IMR-90 (cell line): ENCODE measurements at regions not wholly inside any gene's neighbourhood (a gene's known extent, or its start where the extent isn't known, plus 50 kb on each side); places are given as distances from the start of the nearest gene placed in this dataset.

Experiments used
- ATAC-seq: fragments of 200-7000 bp; cut with Tn5 transposase; 2 replicates; pipeline ENCODE4 v1.9.1; 2020; ENCODE audit warnings: low read depth, mild to moderate bottlenecking, moderate library complexity
- BruUV-seq: library from RNA; stranded (reverse); fragments of 400-500 nt; replicated peaks from 2 replicates; lab custom pipeline; 2021; lab: Mats Ljungman, UMichigan
- CTCF ChIA-PET: fragments of 300-600 bp; formaldehyde crosslinking; extraction: SDS; loops from one replicate; lab custom pipeline; 2021; ENCODE audit warnings: antibody characterized with exemption; lab: Yijun Ruan, JAX
- POLR2A ChIA-PET: fragments of 300-600 bp; sonication (Branson Sonifier 250); formaldehyde crosslinking; loops from one replicate; lab custom pipeline; 2022; ENCODE audit warnings: antibody characterized with exemption; ENCODE audit not compliant: unreplicated experiment; lab: Charles Lee
- DNase-seq: peaks from one replicate; pipeline ENCODE4 v3.0.0; 2013
- H2AFZ ChIP-seq: replicated peaks from 2 replicates; pipeline ENCODE3; 2013; ENCODE audit warnings: low read length, mild to moderate bottlenecking; ENCODE audit not compliant: poor library complexity
- H2AK5ac ChIP-seq: 2 replicates; pipeline ENCODE4 v1.6.1; 2013; ENCODE audit warnings: low read depth, low read length, inconsistent platforms
- H2AK9ac ChIP-seq: replicated peaks from 2 replicates; pipeline ENCODE3; 2013; ENCODE audit warnings: mild to moderate bottlenecking, low read depth, low read length, moderate library complexity; ENCODE audit not compliant: poor library complexity
- H2BK120ac ChIP-seq: 2 replicates; pipeline ENCODE4 v1.6.1; 2013; ENCODE audit warnings: low read depth, low read length, inconsistent platforms
- H2BK15ac ChIP-seq: 3 replicates; pipeline ENCODE4 v1.6.1; 2013; ENCODE audit warnings: low read depth, low read length, inconsistent platforms
- H2BK20ac ChIP-seq: 2 replicates; pipeline ENCODE4 v1.6.1; 2013; ENCODE audit warnings: low read depth, mild to moderate bottlenecking, inconsistent platforms, low read length, moderate library complexity
- H2BK5ac ChIP-seq: 2 replicates; pipeline ENCODE4 v1.6.1; 2013; ENCODE audit warnings: mild to moderate bottlenecking, low read depth, low read length, inconsistent platforms; ENCODE audit not compliant: poor library complexity, severe bottlenecking
- H3K14ac ChIP-seq: replicated peaks from 2 replicates; pipeline ENCODE4 v1.6.1; 2013; ENCODE audit warnings: low read depth, low read length, inconsistent platforms
- H3K18ac ChIP-seq: 2 replicates; pipeline ENCODE4 v1.6.1; 2013; ENCODE audit warnings: low read depth, low read length, control low read depth
- H3K23ac ChIP-seq: 2 replicates; pipeline ENCODE4 v1.6.1; 2013; ENCODE audit warnings: low read depth, low read length, inconsistent platforms
- H3K27ac ChIP-seq: 2 replicates; pipeline ENCODE4 v1.5.1; 2013; ENCODE audit warnings: mild to moderate bottlenecking, control low read depth, low read length; ENCODE audit not compliant: insufficient read depth
- H3K27me3 ChIP-seq: 2 replicates; pipeline ENCODE4 v1.6.1; 2013; ENCODE audit warnings: low read length; ENCODE audit not compliant: control insufficient read depth, insufficient read depth
- H3K36me3 ChIP-seq: 2 replicates; pipeline ENCODE4 v1.6.1; 2013; ENCODE audit warnings: low read length, mixed read lengths; ENCODE audit not compliant: control insufficient read depth, insufficient read depth
- H3K4ac ChIP-seq: 2 replicates; pipeline ENCODE4 v1.6.1; 2013; ENCODE audit warnings: low read depth, low read length, inconsistent platforms
- H3K4me1 ChIP-seq: 2 replicates; pipeline ENCODE4 v1.6.1; 2013; ENCODE audit warnings: low read length, mixed read lengths; ENCODE audit not compliant: control insufficient read depth, insufficient read depth
- H3K4me2 ChIP-seq: 2 replicates; pipeline ENCODE4 v1.6.1; 2013; ENCODE audit warnings: low read depth, mild to moderate bottlenecking, control low read depth, low read length, moderate library complexity
- H3K4me3 ChIP-seq: 2 replicates; pipeline ENCODE4 v1.5.1; 2013; ENCODE audit warnings: low read depth, mild to moderate bottlenecking, control low read depth, low read length, moderate library complexity; ENCODE audit not compliant: insufficient read depth
- H3K56ac ChIP-seq: 2 replicates; pipeline ENCODE4 v1.6.1; 2013; ENCODE audit warnings: low read length, inconsistent platforms; ENCODE audit not compliant: insufficient read depth; ENCODE audit errors: extremely low read depth
- H3K79me1 ChIP-seq, 2 experiments: 2 replicates each; pipeline ENCODE4 v1.6.1; 2013; ENCODE audit warnings: low read length in 2 of 2, inconsistent platforms in 1 of 2, low read depth in 1 of 2
- H3K9ac ChIP-seq: 2 replicates; pipeline ENCODE4 v1.6.1; 2013; ENCODE audit warnings: low read depth, low read length, control low read depth
- H3K9me1 ChIP-seq: 2 replicates; pipeline ENCODE4 v1.6.1; 2013; ENCODE audit warnings: low read length, inconsistent platforms; ENCODE audit not compliant: insufficient read depth
- H3K9me3 ChIP-seq: 2 replicates; pipeline ENCODE4 v1.6.1; 2013; ENCODE audit warnings: low read length; ENCODE audit not compliant: control insufficient read depth, insufficient read depth
- H4K20me1 ChIP-seq: 2 replicates; pipeline ENCODE4 v1.6.1; 2013; ENCODE audit warnings: low read length, inconsistent platforms; ENCODE audit not compliant: insufficient read depth
- H4K5ac ChIP-seq: 2 replicates; pipeline ENCODE4 v1.6.1; 2013; ENCODE audit warnings: mild to moderate bottlenecking, low read depth, low read length, control low read depth
- H4K8ac ChIP-seq, 2 experiments: 2 replicates each; pipeline ENCODE4 v1.6.1; 2013; ENCODE audit warnings: low read depth in 2 of 2, low read length in 2 of 2, control low read depth in 1 of 2, inconsistent platforms in 1 of 2
- H4K91ac ChIP-seq: 2 replicates; pipeline ENCODE4 v1.6.1; 2013; ENCODE audit warnings: low read depth, low read length, inconsistent platforms; ENCODE audit not compliant: insufficient read depth
- BHLHE40 ChIP-seq: fragments of 150-350 bp; IDR thresholded peaks from 2 replicates; pipeline ENCODE4 v1.6.1; 2016; ENCODE audit warnings: mild to moderate bottlenecking, low read depth, low read length
- CEBPB ChIP-seq: IDR thresholded peaks from 2 replicates; pipeline ENCODE4 v1.6.1; 2012; ENCODE audit warnings: low read depth, low read length, improper control_type of control experiment
- CHD1 ChIP-seq: IDR thresholded peaks from 2 replicates; pipeline ENCODE4 v1.6.1; 2012; ENCODE audit warnings: low read depth, low read length, improper control_type of control experiment
- FOS ChIP-seq: fragments of 150-350 bp; IDR thresholded peaks from 2 replicates; pipeline ENCODE4 v1.6.1; 2016; ENCODE audit warnings: low read depth, low read length
- MAFK ChIP-seq: IDR thresholded peaks from 2 replicates; pipeline ENCODE4 v1.6.1; 2012; ENCODE audit warnings: low read depth, low read length, improper control_type of control experiment
- MXI1 ChIP-seq: IDR thresholded peaks from 2 replicates; pipeline ENCODE4 v1.6.1; 2012; ENCODE audit warnings: low read depth, mild to moderate bottlenecking, low read length, moderate library complexity, borderline replicate concordance
- NFE2L2 ChIP-seq: fragments of 150-350 bp; IDR thresholded peaks from 2 replicates; pipeline ENCODE4 v1.6.1; 2016; ENCODE audit warnings: low read depth, mild to moderate bottlenecking, low read length
- POLR2A ChIP-seq: IDR thresholded peaks from 2 replicates; pipeline ENCODE4 v1.6.1; 2012; ENCODE audit warnings: mild to moderate bottlenecking, low read depth, low read length
- RAD21 ChIP-seq: IDR thresholded peaks from 2 replicates; pipeline ENCODE4 v1.6.1; 2012; ENCODE audit warnings: low read length, improper control_type of control experiment
- RCOR1 ChIP-seq: IDR thresholded peaks from 2 replicates; pipeline ENCODE4 v1.6.1; 2012; ENCODE audit warnings: mild to moderate bottlenecking, low read length, improper control_type of control experiment; ENCODE audit not compliant: insufficient replicate concordance
- RFX5 ChIP-seq: IDR thresholded peaks from 2 replicates; pipeline ENCODE4 v1.8.0; 2012; ENCODE audit warnings: low read depth, mild to moderate bottlenecking, low read length, moderate library complexity
- SMC3 ChIP-seq: fragments of 150-350 bp; IDR thresholded peaks from 2 replicates; pipeline ENCODE4 v1.6.1; 2016; ENCODE audit warnings: low read depth, mild to moderate bottlenecking, antibody characterized with exemption, low read length, moderate library complexity
- dilution Hi-C: fragments of 300-500 bp; cut with HindIII; formaldehyde crosslinking; loops from one replicate; pipeline ENCODE4 v1.14.3; 2018; ENCODE audit warnings: low sequenced_read_pairs; ENCODE audit not compliant: unreplicated experiment
- in situ Hi-C: fragments of 300-500 bp; cut with MboI; formaldehyde crosslinking; loops from 3 replicates; pipeline ENCODE4 v1.14.3; 2019; ENCODE audit warnings: low sequenced_read_pairs, inconsistent platforms, mixed read lengths
- intact Hi-C: fragments of 100-400 bp; cut with micrococcal nuclease; formaldehyde crosslinking; loops from 2 replicates; pipeline ENCODE4 v1.10.0; 2022
- TF ChIP-seq, protein P1 (sequence below): fragments of 150-350 bp; IDR thresholded peaks from 2 replicates; pipeline ENCODE4 v1.6.1; 2017; ENCODE audit warnings: mild to moderate bottlenecking, antibody characterized with exemption, low read length, low read depth
- TF ChIP-seq, protein P2 (sequence below): conservative IDR thresholded peaks from 2 replicates; pipeline ENCODE4 v1.5.1; 2012; ENCODE audit warnings: mild to moderate bottlenecking, low read depth, low read length, improper control_type of control experiment
- TF ChIP-seq, protein P3 (sequence below): fragments of 150-350 bp; IDR thresholded peaks from 2 replicates; pipeline ENCODE4 v1.6.1; 2016; ENCODE audit warnings: low read depth, mild to moderate bottlenecking, low read length, moderate library complexity, borderline replicate concordance

DNA sequence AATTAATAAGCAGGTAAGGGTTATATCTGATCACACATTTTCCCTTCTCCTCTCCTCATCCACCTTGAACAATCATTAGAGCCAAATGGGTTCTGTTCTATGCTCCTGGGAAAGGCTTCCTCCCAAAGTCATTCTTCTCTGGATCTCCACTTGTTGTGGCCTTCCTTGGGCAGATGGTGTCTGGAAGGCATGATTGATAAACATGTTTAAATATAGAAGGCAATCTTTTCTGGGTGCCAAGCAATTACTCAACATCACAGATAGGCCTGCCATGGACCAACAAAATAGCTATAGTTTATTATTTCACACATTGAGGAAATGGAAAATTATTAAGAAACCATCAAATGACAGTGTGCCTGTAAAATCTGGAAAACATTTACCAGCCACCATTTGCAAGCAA, 73.5 kb downstream of the KCNA4 start:
- dilution Hi-C loops, result no loop called here

More for the DNA sequence above, 73.5 kb downstream of the KCNA4 start:
- no peak overlapping the region for H3K4ac ChIP-seq
- H2BK120ac ChIP-seq, result no peak overlapping the region
- intact Hi-C loops (no loop called here), in situ Hi-C loops (no loop called here)
- no peak overlapping the region for H3K4me3 ChIP-seq
- no peak overlapping the region for H3K9ac ChIP-seq
- H2BK5ac ChIP-seq, result no peak overlapping the region
- H4K91ac ChIP-seq, result no peak overlapping the region
- H3K9me3 ChIP-seq, result peaks cover 4% of the 10 kb centered on the region
- H2BK15ac ChIP-seq, result no peak overlapping the region
- H4K20me1 ChIP-seq, result no peaks in the 10 kb centered on the region
- H3K36me3 ChIP-seq, result no peaks in the 10 kb centered on the region
- no peaks in the 10 kb centered on the region for H3K4me1 ChIP-seq
- H2AK5ac ChIP-seq, result no peak overlapping the region
- ChIA-PET CTCF (no interaction called here), POLR2A (no interaction called here)
- ATAC-seq (no peak), DNase-seq (no peak)
- H3K18ac ChIP-seq, result no peak overlapping the region
- H4K5ac ChIP-seq, result no peak overlapping the region
- H2AK9ac ChIP-seq, result no peak overlapping the region
- H2BK20ac ChIP-seq, result no peak overlapping the region
- H3K23ac ChIP-seq, result no peak overlapping the region
- no peak overlapping the region for H3K27ac ChIP-seq
- no peak overlapping the region for H3K56ac ChIP-seq
- no peaks in the 10 kb centered on the region for H3K27me3 ChIP-seq
- TF ChIP-seq RAD21, result no peak
- TF ChIP-seq, protein P1, sequence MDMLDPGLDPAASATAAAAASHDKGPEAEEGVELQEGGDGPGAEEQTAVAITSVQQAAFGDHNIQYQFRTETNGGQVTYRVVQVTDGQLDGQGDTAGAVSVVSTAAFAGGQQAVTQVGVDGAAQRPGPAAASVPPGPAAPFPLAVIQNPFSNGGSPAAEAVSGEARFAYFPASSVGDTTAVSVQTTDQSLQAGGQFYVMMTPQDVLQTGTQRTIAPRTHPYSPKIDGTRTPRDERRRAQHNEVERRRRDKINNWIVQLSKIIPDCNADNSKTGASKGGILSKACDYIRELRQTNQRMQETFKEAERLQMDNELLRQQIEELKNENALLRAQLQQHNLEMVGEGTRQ, result no peak
- no peak for TF ChIP-seq NFE2L2
- TF ChIP-seq SMC3, result no peak
- no peak for TF ChIP-seq RCOR1
- TF ChIP-seq, protein P2, sequence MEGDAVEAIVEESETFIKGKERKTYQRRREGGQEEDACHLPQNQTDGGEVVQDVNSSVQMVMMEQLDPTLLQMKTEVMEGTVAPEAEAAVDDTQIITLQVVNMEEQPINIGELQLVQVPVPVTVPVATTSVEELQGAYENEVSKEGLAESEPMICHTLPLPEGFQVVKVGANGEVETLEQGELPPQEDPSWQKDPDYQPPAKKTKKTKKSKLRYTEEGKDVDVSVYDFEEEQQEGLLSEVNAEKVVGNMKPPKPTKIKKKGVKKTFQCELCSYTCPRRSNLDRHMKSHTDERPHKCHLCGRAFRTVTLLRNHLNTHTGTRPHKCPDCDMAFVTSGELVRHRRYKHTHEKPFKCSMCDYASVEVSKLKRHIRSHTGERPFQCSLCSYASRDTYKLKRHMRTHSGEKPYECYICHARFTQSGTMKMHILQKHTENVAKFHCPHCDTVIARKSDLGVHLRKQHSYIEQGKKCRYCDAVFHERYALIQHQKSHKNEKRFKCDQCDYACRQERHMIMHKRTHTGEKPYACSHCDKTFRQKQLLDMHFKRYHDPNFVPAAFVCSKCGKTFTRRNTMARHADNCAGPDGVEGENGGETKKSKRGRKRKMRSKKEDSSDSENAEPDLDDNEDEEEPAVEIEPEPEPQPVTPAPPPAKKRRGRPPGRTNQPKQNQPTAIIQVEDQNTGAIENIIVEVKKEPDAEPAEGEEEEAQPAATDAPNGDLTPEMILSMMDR, result no peak
- no peak for TF ChIP-seq FOS
- TF ChIP-seq RFX5, result no peak
- no peak for TF ChIP-seq MXI1
- TF ChIP-seq MAFK, result no peak
- TF ChIP-seq POLR2A, result no peak
- no peak for TF ChIP-seq CHD1
- no peak for TF ChIP-seq BHLHE40
- TF ChIP-seq, protein P3, sequence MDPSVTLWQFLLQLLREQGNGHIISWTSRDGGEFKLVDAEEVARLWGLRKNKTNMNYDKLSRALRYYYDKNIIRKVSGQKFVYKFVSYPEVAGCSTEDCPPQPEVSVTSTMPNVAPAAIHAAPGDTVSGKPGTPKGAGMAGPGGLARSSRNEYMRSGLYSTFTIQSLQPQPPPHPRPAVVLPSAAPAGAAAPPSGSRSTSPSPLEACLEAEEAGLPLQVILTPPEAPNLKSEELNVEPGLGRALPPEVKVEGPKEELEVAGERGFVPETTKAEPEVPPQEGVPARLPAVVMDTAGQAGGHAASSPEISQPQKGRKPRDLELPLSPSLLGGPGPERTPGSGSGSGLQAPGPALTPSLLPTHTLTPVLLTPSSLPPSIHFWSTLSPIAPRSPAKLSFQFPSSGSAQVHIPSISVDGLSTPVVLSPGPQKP, result no peak
- TF ChIP-seq CEBPB, result no peak
- H3K14ac ChIP-seq, result no peak overlapping the region
- no peak overlapping the region for H2AFZ ChIP-seq
- H3K4me2 ChIP-seq, result no peak overlapping the region
- no peaks in the 10 kb centered on the region for H3K79me1 ChIP-seq
- BruUV-seq, result no TSS peak
- no peaks in the 10 kb centered on the region for H3K9me1 ChIP-seq
- no peak overlapping the region for H4K8ac ChIP-seq
